OCI-M2 (cell line): ENCODE measurements at regions not wholly inside any gene's neighbourhood (a gene's known extent, or its start where the extent isn't known, plus 50 kb on each side); places are given as distances from the start of the nearest gene placed in this dataset.
"Not testable (repeated sequence)": the region's sequence is repeated elsewhere in the genome, so short reads cannot be mapped to it uniquely, and the experiment has no call there.

ENCODE experiments used
- DNase-seq: peaks from one replicate; lab custom pipeline; 2025; ENCODE audit not compliant: unreplicated experiment; lab: John Stamatoyannopoulos, UW

DNA sequence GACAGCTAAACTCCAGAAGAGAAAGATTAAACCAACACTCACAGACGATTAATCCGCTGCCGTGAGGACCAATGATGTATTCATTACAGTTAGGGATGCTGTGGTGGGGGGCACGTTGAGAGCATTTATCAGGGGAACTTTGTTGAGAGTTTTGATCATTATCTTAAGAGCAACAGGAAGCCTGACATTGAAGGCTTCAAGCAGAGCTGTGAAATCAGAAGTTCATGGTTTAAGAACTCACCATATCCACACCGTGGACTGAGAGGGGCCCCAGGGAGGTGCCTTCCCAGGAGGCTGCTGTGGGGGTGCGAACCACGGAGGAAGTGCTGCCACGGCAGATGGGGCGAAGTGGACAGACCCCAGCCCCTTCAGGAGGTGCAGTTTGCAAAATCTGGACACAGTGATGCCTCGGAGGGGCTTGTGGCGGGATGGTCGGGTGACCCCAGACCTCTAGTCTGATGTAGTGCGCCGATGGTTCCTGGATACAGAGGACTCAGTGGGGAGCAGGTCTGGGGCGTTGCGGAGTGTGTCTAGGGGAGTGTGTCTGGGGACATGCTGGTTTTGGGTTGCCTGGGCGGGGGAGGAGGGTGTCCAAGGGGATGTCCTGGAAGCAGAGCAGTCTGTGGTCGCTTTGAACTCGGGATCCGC, 73.0 kb downstream of the DIO3 start:
- no peak for DNase-seq

DNA sequence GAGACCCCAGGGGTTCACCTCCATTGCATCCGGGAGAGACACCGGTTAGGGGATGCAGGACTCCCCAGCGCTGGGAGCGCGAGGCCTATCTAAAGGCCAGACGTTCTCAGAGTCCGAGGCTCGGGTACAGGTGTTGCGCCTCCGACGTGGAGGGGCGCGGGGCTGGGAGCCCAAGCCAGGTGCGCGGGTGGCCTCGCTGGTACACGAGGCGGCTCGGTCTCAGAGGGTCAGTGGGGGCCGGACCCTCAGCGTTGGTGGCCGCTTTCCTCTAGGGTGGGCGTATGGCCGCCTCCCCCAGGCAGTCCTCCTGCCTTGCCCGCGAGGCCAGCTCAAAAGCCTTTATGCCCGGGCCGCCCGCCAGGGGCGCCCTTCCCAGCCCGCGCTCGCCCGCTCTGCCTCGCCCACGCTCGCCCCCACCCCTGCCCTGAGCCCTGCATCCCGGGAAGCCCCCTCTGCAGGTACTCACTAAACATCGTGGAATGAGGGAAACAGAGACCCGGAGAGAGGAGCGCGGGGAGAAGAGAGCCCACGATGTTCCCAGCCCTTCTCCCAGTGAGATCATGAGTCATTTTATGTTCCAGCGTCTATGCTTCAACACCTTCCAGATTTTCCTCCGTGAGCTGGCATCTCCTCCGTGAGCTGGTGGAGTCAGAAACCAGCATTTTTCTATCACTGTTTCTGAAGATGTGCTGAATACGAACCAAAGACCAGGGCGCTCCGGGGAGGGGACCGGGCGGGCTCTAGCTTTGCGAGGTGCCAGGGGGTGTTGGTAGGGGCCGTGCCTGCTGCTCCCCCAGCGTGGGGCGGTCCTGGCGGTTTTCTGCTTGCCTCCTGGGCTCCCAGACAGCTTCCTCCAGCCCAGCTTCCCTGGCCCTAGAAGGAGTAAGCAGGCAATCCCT, 73.8 kb downstream of the DIO3 start:
- no peak for DNase-seq

DNA sequence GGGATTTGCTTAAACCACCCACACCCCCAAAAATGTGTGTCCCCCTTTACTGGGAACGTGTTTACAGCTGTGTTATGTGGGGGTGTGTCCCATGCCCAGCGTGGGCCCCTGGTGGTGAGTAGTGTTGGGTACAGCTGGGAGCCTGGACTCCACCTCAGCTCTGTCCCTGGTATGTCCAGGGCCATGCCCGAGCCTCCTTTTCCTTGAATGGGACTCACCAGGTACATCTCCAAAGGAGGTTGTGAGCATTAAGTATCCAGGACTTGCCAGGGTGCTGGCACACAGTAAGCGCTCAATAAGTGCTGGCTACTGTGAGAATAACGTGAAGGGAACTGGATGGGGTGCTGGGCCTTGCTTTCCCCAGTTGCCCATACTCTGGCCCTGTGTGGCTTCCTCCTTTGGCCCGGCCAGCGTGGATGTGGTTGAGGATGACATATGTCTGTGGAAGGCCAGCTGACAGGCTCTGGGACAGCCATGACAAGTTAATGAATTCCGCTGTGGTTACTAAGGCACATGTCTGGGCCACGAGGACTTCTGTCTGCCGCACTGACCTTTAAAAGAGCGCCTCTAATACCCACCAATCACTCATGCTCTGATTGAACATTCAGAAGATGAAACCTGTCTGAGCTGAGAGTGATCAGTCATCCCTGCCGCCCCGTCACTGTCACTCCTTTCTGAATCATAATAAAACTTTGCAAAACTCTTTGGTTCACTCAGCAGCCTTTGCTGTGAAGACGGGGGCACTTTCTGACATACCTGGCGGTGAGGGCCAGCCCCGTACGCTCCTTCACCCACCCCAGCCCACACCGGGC, 74.7 kb downstream of the DIO3 start:
- no peak for DNase-seq

DNA sequence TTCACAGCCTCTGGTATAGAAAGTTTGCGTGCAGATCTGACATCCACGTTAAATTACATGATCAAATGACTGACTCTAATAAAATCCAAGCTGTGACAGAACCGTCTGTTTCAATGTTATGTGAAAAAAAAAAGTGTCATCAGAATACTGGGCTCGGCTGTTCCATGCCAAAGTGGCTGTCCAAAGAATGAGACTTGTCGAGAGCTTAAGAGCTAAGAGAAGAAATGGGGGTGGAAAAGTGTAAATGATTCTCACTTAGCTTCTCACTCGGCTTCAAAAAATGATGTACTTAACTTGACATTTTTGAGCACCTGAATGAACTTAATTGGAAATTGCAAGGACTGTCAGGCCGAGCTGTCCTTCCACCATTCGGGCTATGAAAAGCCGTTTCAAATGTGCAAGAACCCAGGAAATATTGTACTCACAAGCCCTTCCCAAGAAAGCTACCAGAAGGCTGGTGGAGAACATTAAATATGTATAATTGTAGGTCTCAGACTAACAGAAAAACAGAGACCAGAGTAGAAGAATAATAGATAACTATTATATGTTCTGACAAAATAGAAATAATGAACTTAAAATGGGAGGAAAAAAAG, 78.0 kb downstream of the DIO3 start:
- no peak for DNase-seq

DNA sequence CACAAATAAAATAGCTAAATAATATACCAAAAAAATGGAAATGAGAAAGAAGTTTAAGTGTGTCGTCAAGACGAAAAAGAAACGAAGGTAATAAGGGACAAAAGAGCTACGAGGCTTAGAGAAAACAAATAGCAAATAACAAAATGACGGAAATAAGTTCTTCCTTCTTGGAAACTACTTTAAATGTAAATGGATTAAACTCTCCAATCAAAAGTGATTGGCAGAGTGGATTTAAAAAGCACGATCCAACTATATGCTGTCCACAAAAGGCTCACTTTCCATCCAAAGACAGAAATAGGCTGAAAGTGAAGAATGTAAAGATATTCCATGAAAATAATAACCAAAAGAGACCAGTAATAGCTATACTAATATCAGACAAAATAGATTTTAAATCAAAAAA, 82.4 kb downstream of the DIO3 start:
- no peak for DNase-seq

DNA sequence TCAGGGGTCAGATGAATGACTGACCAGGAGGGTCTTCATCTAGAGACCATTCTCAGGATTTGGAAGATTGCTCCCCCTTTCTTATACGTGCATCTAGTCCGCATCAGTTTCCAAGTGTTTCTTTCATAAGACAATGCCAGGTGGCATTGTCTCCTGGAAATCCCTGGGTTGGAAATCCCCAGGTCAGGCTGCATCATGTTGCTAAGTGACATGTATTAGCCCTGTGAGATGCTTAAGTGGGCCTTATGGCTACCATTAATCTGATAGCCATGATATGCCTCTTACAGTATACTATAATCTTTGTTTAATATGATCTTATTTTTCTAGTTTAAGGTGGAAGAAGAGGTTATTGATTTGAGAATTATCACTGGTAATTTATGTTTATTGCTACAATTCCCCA, 92.8 kb downstream of the DIO3 start:
- DNase-seq: no peak

DNA sequence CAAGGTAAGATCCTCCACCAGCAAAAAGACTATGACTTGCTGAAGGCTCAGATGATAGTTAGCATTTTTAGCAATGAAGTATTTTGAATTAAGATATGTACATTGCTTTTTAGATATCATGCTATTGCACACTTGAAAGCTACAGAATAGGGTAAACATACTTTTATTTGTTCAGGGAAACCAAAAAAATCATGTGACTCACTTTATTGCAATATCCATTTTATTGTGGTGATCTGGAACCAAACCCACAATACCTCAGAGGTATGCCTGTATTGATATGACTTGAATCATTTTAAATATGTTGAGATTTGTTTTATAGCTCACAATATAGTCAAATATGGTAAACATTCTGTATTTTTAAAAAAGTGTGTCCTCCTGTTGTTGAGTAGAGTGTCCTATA, 96.1 kb downstream of the DIO3 start:
- DNase-seq: no peak

DNA sequence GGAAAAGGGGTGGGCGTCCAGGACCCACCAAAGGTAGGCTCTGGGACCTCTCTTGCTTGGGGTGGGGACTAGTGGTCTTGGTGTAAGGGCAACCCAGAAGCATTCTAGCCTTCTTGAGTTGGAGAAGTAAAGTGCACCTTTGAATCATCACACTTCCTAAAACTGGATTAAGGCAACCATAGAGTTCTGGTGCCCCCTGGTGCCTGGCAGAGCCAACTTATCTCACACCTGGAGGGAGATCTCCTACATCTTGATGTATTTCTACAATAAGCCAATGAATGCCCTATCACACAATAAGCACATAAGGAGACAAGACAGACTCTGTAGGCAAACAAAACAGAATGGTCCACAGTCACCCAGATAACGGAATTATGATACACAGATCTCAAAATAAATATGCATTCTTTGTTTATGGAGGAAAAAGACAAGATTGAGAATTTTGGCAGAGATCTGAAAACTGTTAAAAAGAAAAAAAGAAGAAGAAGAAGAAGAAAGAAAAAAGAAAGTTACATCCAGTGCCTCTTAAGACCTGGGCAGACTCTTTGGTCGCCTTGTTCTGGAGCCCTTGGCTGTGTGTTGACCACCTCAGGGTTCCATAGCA, 95.9 kb upstream of the PPP2R5C start:
- DNase-seq: no peak

DNA sequence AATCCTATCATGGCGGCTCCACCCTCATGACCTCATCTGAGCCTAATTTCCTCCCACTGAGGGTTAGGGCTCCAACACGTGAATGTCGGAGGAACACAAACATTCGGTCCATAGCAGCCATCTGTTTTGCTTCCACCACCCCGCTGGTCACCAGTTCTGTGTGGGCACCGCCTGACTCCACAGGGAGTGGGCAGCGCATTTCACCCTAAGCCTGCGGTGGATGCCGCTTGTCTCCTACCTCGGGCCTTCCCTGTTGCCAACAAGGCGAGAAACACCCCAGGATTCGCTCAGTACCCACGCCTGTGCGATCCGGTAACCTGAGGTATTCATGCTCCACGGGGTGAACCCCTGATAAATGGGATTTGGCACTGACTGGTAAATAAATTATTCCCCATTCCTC, 95.2 kb upstream of the PPP2R5C start:
- no peak for DNase-seq

DNA sequence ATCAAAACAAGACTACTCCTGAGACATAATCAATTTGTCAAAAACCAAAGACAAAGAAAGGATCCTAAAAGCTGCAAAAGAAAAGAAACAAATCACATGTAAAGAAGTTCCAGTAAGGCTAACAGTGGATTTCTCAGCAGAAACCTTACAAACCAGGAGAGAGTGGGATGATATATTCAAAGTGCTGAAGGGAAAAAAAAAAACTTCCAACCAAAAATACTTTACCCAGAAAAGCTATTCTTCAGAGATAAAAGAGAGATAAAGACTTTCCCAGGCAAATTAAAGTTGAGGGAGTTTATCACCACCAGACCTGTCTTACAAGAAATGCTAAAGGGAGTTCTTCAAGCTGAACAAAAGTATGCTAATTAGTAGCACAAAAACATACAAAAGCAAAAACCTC, 91.9 kb upstream of the PPP2R5C start:
- no peak for DNase-seq

DNA sequence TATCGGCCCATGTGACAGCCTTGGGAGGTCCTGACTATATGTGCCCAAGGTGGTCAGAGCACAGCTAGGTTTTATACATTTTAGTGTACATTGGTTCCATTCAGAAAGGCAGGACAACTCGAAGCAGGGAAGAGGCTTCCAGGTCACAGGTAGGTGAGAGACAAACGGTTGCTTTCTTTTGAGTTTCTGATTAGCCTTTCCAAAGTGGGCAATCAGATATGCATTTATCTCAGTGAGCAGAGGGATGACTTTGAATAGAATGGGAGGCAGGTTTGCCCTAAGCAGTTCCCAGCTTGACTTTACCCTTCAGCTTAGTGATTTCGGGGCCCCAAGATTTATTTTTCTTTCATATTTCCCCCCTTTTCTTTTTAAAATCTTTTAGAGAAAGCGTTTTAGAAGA, 87.6 kb upstream of the PPP2R5C start:
- no peak for DNase-seq

DNA sequence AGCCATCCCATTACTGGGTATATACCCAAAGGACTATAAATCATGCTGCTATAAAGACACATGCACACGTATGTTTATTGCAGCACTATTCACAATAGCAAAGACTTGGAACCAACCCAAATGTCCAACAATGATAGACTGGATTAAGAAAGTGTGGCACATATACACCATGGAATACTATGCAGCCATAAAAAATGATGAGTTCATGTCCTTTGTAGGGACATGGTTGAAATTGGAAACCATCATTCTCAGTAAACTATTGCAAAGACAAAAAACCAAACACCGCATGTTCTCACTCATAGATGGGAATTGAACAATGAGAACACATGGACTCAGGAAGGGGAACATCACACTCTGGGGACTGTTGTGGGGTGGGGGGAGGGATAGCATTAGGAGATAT, 85.7 kb upstream of the PPP2R5C start:
- DNase-seq: not testable (repeated sequence)

DNA sequence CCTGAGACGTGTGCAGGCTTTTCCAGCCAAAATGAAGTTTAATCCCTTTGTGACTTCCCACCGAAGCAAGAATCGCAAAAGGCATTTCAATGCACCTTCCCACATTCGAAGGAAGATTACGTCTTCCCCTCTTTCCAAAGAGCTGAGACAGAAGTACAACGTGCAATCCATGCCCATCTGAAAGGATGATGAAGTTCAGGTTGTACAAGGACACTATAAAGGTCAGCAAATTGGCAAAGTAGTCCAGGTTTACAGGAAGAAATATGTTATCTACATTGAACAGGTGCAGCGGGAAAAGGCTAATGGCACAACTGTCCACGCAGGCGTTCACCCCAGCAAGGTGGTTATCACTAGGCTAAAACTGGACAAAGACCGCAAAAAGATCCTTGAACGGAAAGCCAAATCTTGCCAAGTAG, 83.6 kb upstream of the PPP2R5C start:
- not testable (repeated sequence) for DNase-seq

DNA sequence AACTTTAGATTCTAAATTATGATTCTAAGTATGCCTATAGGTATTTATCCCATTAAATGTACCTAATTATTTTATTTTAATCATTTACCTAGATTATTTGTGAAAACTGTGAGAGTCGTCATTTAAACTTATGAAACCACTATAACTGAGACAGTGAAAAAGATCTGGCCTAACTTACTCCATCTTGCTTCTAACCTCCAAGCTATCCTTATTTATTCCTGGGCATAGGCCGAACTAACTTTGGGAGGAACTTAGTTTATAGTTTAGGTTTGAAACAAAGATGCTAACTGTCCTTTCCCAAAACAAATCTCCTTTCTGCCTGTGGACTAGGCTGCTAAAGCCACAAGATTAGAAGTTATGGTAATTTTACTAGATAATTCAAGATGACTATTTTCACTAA, 79.7 kb upstream of the PPP2R5C start:
- no peak for DNase-seq

DNA sequence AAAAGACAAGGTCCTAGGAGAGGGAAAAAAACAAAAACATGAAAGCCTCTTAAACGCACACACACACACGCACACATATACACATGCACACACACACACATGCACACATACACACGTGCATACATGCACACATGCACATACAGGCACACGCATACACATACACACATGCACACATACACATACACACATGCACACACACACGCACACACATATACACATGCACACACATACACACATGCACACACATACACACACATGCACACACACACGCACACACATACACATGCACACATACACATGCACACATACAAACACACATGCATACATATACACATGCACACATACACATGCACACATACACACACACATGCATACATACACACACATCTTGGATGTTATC, 78.1 kb upstream of the PPP2R5C start:
- no peak for DNase-seq

DNA sequence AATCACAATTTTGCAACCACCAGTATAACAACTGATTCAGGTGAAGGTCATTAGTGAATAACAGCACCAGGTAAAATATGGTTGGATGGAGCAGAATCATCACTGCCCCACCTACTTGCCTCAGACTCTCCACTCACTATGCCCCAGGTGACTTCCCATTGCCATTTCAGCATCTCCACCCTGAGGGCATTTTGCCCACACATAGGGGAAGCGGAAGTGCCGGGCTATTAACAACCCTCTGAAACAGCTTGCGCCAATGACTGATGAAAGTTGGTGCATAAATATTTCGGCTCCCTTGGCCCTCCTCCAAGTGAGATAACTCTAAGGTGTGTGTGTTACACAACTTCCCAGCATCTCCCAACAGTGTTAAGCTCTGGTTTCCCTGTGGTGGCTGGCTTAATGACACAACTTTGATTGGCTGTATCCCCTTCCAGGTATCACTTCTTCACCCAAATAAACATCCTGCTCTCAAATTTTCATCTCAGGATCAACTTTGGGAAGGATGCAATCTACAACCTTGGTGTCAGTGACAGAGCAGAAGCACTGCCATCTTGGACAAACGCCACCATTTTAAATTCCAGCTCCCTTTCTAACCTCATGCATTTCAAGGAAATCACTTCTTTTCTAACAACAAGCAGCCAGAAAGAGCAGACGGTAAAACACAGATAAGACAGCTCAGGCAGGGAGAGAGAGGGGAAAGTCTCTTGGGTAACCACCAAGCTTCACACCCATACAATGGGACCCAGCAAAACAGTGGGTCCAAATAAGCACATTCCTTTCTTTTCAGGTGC, 73.6 kb upstream of the PPP2R5C start:
- no peak for DNase-seq

DNA sequence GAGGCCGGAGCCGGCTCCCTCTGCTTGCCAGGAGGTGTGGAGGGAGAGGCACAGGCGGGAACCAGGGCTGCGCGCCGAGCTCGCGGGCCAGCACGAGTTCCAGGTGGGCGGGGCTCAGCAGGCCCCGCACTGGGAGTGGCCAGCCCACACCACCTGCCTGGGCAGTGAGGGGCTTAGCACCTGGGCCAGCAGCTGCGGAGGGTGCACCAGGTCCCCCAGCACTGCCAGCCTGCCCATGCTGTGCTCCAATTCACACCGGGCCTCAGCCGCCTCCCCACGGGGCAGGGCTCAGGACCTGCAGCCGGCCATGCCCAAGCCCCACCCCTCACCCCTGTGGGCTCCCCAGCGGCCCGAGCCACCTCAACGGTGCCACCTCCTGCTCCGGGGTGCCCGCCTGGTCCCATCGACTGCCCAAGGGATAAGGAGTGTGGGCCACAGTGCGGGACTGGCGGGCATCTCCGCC, 72.4 kb upstream of the PPP2R5C start:
- no peak for DNase-seq

DNA sequence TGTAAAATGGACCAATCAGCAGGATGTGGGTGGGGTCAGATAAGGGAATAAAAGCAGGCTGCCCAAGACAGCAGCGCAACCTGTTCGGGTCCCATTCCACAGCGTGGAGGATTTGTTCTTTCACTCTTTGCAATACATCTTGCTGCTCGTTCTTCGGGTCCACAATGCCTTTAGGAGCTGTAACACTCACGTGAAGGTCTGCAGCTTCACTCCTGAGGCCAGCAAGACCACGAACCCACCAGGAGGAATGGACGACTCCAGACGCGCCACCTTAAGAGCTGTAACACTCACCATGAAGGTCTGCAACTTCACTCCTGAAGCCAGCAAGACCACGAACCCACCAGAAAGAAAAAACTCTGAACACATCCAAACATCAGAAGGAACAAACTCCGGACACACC, 71.5 kb upstream of the PPP2R5C start:
- not testable (repeated sequence) for DNase-seq

DNA sequence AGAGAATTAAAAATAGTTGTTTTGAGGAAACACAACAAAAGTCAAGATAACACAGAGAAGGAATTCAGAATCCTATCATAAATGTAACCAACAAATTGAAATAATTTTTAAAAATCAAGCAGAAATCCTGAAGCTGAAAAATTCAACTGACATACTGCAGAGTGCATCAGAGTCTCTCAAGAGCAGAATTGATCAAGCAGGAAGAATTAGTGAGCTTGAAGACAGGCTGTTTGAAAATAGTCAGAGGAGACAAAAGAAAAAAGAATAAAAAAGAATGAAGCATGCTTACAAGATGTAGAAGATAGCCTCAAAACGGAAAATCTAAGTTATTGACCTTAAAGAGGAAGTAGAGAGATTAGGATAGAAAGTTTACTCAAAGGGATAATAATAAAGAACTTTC, 65.8 kb upstream of the PPP2R5C start:
- DNase-seq: no peak

DNA sequence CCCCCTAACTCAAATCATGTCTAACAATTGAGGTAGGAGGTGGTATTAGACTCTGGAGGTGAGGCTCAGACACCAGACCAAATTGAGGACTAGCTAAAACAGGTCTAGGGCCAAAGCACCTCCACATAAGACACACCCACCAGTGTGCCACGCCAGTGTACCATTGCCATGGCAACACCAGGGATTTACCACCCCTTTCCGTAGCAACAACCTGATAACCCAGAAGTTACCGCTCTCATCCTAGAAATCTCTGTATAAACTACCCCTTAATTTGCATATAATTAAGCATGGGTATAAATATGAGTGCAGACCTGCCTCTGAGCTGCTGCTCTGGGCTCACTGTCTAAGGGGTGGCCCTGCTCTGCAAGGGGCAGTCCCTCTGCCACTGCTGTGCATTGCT, 57.4 kb upstream of the PPP2R5C start:
- no peak for DNase-seq
